Erythroblast (primary cell): ENCODE measurements at regions not wholly inside any gene's neighbourhood (a gene's known extent, or its start where the extent isn't known, plus 50 kb on each side); places are given as distances from the start of the nearest gene placed in this dataset.
"Not testable (repeated sequence)": the region's sequence is repeated elsewhere in the genome, so short reads cannot be mapped to it uniquely, and the experiment has no call there.

Experiments used
- DNase-seq, 2 experiments: peaks; one replicate each; lab custom pipeline; 2025; lab: John Stamatoyannopoulos, UW
- GATA1 ChIP-seq: IDR thresholded peaks from 2 replicates; pipeline ENCODE4 v1.6.1; 2011; ENCODE audit warnings: low read depth, mild to moderate bottlenecking, control low read depth, low read length, moderate library complexity
- POLR2A ChIP-seq: IDR thresholded peaks from 2 replicates; pipeline ENCODE4 v1.6.1; 2011; ENCODE audit warnings: mild to moderate bottlenecking, low read length

DNA sequence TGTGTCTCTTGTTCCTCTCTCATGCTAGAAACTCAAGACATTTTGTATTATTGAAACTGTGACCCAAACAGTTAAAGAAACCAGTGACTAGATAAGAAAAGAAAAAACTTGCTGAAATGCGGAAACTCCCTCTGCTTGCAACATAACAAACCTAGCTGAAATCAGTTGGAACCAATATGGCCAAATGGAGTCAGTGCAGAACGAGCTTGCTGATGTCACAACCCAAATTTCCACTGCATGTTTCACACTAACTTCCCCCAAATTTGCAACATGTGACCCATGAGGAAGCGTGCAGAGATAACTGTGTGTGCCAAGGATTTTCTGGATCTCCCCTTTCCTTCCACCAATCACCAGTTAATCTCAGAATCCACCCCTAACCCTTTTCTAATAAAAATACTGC lies 208.0 kb downstream of the DLEU7 start:
- DNase-seq, result peak in 1 of 2 experiments; percentile 10
- TF ChIP-seq GATA1 (no peak), POLR2A (no peak)

DNA sequence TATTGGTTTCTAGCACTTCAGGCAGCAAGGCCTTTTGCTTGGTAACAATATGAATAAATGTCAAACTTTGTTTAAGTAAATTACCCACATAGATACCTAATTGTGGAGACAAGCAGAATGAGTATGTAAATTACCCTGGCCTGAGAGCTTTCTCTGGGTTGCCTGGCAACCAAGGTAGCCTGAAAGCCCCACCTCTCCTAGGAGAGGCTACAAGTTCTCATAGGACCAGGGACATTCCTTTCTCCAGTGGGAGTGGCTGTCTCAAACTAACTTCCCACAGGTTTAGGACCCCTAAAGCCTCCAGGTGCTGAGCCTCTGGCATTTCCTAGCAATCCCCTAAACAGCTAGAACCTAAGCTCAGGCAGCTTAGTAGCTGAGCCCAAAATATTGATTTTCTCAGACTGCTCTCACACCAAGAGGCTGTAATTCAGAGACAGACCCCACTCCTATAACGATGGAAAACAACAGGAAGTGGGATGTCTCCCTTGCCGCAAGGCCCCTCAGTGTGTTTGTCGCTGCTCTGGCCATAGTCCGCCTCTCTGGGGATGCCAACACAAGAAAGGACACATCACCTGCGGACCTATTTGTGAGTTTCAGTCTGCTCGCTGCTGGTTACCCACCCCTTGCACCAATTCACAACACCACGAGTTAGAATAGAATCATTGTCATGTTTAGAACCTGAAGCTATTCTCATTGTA lies 207.3 kb downstream of the DLEU7 start:
- TF ChIP-seq GATA1 (no peak), POLR2A (no peak)
- no peak for DNase-seq

- TF ChIP-seq POLR2A (no peak), GATA1 (no peak)
- DNase-seq, result no peak
These were observed 200.4 kb downstream of the DLEU7 start for GRCh38 chr13:50643060-50643459.

DNA sequence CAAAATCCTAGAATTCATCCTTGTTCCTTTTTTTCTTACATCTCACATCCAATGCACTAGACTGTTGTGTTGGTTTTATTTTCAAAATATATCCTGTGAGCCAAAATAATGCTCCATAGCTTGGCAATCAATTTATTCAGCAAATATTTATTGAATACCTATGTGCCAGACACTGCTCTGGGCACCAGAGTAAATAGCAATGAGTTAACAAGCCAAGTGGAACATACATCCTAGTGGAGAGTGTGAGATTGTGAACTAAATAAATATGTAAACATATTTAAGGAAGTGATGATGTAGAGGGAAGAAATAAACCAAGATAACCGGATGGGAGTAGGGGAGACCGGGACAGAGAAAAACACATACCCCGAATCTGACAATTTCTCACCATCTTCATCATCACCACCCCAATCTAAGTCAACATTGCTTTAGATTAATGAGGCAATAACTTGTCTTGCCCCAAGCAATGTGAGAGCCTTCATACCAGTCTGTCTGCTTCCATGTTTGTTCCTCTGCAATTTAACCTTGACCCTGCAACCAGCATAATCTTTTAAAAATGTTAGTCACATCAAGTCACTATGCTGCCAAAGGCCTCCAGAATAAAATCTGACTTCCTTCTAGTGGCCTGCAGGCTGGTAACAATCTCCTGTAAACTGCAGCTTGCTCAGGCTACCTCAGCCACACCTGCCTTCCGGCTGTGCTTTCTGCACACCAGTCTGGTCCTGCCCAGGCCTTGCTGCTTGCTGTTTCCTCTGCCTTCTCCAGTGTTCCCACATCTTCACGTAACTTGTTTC lies 199.2 kb downstream of the DLEU7 start:
- no peak for TF ChIP-seq GATA1
- TF ChIP-seq POLR2A, result no peak
- no peak for DNase-seq

DNA sequence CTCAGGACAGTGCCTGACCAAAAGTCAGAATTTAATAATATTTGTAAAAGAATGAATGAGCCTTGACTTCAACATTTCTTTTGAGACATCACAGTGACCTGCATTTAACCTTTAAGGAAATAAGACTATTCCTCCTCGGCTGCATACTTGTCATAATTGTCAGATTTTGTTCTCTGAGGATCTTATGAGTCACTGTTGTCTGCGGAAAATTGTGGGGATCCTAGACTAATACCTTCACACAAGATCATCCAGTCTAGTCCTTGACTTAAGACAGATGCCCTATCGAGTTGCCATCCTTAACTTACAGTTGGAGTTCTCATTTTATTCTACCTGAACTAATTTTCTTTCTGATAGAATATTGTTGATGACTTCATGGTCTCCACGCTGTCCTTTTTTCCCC lies 198.4 kb downstream of the DLEU7 start:
- DNase-seq, result no peak
- no peak for TF ChIP-seq GATA1
- TF ChIP-seq POLR2A, result no peak

- no peak for DNase-seq
- TF ChIP-seq GATA1 (no peak), POLR2A (no peak)
These were observed 197.4 kb downstream of the DLEU7 start for GRCh38 chr13:50646070-50646469.

- DNase-seq, result no peak
- no peak for TF ChIP-seq GATA1
- TF ChIP-seq POLR2A, result no peak
These were observed 194.3 kb downstream of the DLEU7 start for GRCh38 chr13:50649211-50649610.

- TF ChIP-seq GATA1, result no peak
- DNase-seq, result no peak
These were observed 192.6 kb downstream of the DLEU7 start for GRCh38 chr13:50650592-50651504.

- no peak for DNase-seq
- TF ChIP-seq GATA1, result no peak
- no peak for TF ChIP-seq POLR2A
These were observed 191.6 kb downstream of the DLEU7 start for GRCh38 chr13:50651922-50652321.

GRCh38 chr13:50654331-50654730 lies 189.2 kb downstream of the DLEU7 start:
- no peak for TF ChIP-seq POLR2A
- no peak for TF ChIP-seq GATA1
- no peak for DNase-seq

- not testable (repeated sequence) for DNase-seq
These were observed 181.6 kb downstream of the DLEU7 start for GRCh38 chr13:50661881-50662280.

DNA sequence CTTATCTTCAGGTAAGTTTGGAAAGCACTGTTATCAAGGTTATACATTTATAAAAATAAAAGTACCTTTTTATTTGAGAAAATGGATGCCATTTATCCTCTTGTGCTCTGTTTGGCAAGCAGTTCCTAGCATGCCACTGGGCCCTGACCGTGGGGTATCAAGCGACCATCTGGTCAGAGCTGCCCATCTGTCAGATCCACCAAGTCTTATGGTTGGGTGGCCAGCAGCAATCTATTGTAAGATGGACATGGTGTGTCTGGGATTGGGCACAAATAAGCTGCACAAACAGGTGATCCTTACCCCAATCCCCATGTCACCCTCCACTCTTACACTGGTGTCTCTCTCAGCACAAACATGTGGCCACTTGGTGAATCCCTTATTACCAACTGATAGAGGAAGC lies 178.5 kb downstream of the DLEU7 start:
- no peak for TF ChIP-seq POLR2A
- TF ChIP-seq GATA1, result no peak
- DNase-seq, result no peak

- no peak for DNase-seq
- TF ChIP-seq GATA1 (no peak), POLR2A (no peak)
These were observed 175.4 kb downstream of the DLEU7 start for GRCh38 chr13:50668049-50668448.

DNA sequence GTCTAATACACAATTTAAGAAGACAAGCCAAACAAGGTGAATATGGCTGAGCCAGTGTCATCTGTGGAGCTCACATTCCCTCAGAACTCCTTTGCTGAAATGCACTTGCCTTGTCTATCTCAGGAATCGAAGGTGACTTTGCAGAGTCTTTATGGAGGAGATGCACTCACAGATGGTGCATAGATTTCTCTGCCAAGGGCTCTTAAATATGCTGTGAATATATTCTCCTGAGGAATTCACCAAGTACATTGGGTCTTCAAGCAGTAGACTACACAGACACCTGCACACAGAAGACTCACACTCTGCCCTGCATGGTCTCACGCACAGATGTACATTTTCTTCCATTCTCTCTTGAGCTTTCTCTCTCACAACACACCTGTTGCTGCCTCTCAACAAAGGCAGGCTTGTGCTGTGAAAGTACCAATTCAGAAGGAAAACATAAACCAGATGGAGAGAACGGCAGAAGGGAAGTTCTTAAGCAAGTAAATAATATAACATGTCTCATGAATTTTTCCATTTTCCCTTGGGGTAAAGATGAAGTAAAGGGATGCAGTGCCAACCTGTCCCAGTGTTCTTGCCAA lies 174.7 kb downstream of the DLEU7 start:
- TF ChIP-seq GATA1 (no peak), POLR2A (no peak)
- no peak for DNase-seq
